Tibial nerve (tissue), 3 donors: ENCODE measurements at regions not wholly inside any gene's neighbourhood (a gene's known extent, or its start where the extent isn't known, plus 50 kb on each side); places are given as distances from the start of the nearest gene placed in this dataset.

Experiments used
- POLR2A ChIP-seq, 2 donors: fragments of 450-650 bp; IDR thresholded peaks; one replicate each; pipeline ENCODE4 v1.6.1; 2017; ENCODE audit warnings: antibody characterized with exemption in 2 of 2, mild to moderate bottlenecking in 2 of 2, moderate library complexity in 2 of 2
- TF ChIP-seq, protein P1 (sequence below), 5 experiments: fragments of 200-600 bp in 3 of 5; fragments of 450-650 bp in 2 of 5; sonication (generic) in 3 of 5; IDR thresholded peaks; one replicate each; pipeline ENCODE4 v1.5.1; 2016 to 2019; ENCODE audit warnings: antibody characterized with exemption in 5 of 5, mild to moderate bottlenecking in 3 of 5, moderate library complexity in 2 of 5

DNA sequence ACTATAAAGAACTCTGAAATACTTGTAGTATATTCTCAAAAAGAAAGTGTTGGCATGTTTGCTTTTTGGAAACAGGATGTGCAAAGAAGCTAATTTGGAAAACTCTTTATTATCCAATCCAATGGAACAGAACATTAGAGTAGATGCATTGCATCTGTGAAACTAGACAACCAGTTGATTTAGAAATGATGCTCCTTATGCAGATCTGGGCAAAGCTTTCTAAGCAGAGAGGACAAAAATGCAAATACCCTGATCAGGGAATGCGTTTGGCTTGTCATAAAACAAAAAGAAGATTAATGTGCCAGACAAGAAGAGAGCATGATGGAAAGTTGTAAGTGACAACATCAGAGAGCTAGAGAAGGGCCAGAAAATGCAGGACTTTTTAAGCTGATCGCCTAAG, 142.3 kb downstream of the RCHY1 start:
- TF ChIP-seq POLR2A (IDR thresholded peaks at IDR 0.05): no peak
- TF ChIP-seq, protein P1, sequence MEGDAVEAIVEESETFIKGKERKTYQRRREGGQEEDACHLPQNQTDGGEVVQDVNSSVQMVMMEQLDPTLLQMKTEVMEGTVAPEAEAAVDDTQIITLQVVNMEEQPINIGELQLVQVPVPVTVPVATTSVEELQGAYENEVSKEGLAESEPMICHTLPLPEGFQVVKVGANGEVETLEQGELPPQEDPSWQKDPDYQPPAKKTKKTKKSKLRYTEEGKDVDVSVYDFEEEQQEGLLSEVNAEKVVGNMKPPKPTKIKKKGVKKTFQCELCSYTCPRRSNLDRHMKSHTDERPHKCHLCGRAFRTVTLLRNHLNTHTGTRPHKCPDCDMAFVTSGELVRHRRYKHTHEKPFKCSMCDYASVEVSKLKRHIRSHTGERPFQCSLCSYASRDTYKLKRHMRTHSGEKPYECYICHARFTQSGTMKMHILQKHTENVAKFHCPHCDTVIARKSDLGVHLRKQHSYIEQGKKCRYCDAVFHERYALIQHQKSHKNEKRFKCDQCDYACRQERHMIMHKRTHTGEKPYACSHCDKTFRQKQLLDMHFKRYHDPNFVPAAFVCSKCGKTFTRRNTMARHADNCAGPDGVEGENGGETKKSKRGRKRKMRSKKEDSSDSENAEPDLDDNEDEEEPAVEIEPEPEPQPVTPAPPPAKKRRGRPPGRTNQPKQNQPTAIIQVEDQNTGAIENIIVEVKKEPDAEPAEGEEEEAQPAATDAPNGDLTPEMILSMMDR (IDR thresholded peaks at IDR 0.05): no peak
